NOMO-1 treated with dmso at 0.1 percent for 144 hours (cell line): ENCODE measurements at regions not wholly inside any gene's neighbourhood (a gene's known extent, or its start where the extent isn't known, plus 50 kb on each side); places are given as distances from the start of the nearest gene placed in this dataset.
"Not testable (repeated sequence)": the region's sequence is repeated elsewhere in the genome, so short reads cannot be mapped to it uniquely, and the experiment has no call there.

Experiments
- DNase-seq: peaks from one replicate; lab custom pipeline; 2025; ENCODE audit not compliant: unreplicated experiment; lab: John Stamatoyannopoulos, UW

DNA sequence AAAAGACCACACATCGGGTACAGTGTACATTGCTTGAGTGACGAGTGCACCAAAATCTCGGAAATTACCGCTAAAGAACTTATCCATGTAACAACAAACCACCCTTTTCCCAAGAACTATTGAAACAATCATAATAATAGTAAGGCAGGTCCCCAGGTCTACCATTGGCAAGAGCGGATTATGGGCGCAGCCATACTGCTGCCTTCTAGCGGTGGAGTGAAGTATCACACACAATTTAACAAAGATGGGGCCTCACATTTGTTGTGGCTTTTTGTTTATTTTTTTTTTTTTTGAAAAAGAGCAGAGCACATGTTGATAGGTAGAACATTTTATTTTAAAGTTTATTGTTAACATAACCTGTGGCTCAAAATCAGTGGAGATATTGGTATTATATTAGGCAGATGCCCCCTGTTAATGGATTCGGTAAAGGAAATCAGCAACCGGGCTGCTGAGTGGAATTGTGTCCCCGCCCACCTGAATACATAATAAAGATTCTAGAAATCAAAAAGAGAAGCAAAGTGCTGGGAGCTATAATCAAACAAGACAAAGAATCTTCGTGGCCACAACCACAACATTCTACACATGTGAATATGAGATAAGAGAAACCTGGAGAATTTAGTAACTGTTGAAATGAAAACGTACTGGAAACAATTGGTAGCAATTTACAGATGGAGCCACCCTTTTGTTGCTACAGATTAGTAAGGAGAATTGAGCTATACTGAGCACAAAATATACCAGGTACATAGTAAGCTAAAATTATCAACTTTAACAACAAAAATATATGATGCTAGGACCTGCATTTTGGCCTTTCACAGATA is 94.2 kb upstream of the EXOC2 start:
- no peak for DNase-seq

DNA sequence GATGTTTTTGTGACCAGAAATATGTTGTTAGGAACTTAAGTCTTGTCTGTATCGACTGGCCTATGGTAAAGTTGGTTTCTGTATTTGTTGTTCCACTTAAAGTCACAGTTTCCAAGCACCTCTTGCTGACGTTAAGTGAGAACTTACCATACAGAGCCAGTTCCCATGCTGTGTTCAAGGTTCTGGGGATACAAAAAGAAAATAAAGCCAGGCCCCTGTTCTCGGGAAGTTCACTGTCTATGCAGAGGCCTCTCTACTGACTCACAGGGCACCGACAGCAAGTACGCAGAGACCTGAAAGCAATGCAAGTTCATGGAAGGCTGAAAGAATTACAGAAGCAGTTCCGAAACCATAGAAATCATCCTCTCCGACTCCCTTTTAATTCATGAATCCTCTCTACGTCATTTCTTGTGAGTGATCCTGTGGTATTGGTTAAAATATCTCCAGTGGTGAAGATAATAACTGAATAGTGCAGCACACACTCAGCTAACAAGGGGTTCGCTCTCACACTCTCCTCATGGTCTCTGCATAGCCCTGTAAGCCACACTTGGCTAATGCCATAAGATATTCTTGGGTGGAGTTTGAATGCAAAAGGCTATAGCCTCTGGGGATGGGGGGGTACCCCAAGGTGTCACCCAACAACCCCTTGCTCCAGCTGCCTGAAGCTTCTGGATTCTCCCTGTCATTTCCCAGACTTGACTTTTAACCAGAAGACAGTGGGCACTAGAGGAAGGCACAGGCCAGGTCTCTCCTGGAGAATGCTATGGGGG is 91.2 kb upstream of the EXOC2 start:
- no peak for DNase-seq

DNA sequence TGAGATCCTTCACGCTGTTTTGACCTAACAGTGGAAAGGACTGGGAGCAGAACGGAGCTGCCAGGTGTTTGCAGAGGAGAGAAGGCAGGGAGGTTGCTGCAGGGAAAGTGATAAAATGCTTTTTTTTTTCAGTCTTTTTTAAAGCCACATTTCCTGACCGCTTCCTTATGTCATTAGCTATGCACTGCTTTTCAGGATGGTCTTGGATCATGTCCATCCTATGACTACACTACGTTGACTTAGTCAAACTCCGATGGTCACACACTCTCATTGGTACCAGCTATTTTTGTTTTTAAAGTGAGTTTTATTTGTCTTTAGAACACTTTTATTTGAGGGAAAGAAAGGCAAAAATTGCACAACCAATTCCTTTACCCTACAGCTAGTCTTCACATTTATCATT is 89.2 kb upstream of the EXOC2 start:
- no peak for DNase-seq

DNA sequence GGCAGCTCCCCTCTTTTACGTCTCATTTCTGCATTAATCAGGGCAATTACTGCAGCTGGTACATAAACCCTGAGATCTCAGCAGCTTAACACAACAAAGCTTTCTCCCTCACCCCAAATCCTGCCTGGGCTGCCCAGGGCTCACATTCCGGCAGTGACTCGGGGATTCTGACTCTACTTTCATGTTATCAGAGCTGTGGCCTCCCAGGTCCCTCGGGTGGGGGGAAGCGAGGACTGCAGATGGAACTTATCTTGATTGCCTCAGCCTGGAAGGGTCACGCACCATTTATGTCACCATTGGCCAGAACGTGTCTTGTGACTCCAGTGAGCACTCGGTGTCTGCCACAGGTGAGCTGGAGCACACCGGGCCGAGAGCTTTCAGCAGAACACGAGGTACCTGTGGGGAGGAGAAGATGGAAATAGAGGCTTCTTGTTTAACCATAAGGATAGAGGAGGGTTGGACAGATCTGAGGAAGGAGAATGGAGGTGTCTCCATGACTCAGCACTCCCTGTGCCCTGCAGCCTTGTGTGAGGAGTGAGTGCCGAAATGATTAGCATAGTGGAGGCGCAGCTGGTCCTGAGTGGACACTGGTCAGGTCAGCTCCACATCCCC is 88.5 kb upstream of the EXOC2 start:
- no peak for DNase-seq

DNA sequence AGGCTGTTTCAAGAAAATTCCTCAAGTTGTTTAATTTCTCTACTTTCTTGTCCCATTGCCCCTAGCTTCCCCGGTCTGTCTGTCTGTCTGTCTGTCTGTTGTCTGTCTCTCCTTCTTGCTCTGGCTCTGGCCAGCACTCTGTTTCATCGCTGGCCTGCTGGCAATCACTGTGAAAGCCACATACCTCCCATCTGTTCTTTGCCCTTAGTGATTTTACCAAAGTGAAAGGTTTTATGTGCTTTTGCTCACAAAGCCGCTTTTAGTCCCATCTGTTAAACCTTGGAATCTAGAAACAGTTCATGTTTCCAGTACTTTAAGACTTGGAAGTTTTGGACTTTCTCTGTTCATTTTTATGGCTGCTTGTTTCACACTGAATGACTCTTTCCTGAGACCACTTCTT is 87.8 kb upstream of the EXOC2 start:
- no peak for DNase-seq

DNA sequence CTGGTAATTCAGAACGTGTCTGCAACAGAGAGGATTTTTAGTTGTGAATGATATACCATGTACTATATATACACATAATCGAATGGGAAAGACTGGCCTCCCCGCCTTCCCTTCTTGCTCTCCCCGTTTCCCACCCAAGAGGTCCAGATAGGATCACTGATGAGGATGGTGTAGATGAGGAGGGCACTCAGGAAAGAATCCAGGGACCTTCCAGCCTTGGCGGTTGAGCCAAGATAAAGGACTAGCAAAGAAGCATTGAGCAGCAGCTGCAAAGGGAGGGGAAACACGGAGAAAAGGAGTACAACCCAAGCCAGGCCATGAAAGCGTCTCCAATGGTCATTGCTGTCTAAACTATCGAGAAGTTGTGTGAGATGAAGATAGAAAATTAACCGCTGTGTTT is 84.0 kb upstream of the EXOC2 start:
- DNase-seq, result no peak

DNA sequence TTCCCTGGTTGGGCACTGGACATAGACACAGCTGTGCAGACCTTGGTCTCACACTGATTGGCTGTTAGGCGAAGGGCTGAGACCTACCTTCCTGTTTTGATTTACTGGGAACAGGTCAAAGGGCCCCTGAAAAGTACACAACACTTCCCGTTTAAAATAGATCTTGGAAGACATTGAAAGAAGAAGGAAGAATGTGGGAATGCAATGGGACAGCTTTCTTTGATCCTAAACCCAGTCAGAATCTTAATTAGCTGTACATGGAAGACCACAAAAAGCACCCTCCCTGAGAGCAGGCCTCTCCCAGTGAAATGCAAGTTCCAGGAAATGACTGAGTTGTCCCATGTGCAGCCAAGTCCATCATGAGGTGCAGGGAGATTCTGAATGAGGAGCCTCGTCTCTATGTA is 83.6 kb upstream of the EXOC2 start:
- no peak for DNase-seq

DNA sequence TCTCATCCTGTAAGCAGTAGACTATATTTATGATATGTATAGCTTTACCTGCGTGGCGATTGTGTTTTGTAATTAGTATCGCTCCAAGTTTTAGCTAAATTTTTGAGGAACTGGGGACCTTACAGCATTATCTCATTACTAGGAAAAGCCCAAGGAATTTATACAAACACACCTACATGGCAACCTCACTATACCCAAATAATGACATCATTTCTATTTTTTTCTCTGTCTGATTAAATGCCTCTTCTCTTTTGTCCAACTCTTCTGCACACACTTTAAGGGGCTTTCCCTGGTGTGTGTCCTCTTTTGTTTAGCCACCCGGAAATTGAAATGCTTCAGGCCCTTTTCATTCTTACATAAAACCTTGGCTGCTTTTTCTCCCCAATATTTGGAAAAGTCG is 82.9 kb upstream of the EXOC2 start:
- no peak for DNase-seq

- not testable (repeated sequence) for DNase-seq
These were observed 78.7 kb upstream of the EXOC2 start for GRCh38 chr6:771683-772082.

GRCh38 chr6:767755-768512 is 75.0 kb upstream of the EXOC2 start:
- DNase-seq, result no peak

DNA sequence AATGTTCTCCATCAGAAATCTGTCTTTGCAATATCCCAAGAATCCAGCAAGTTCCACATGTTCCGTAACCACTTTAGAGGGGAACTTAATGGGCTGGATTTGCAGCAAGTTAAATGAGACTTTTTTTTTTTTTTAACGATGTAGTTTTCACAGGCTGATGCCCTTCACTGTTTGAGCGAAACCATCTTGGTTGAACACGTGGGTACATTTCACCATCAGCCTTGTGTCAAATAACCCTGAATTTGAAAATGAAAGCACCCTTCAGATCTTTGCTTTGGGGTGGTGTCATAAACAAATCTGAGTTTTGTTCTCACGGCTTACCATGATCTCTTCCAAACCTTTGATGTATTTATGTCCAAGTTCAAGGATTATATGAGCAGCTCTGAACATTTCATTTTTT is 73.7 kb upstream of the EXOC2 start:
- no peak for DNase-seq

DNA sequence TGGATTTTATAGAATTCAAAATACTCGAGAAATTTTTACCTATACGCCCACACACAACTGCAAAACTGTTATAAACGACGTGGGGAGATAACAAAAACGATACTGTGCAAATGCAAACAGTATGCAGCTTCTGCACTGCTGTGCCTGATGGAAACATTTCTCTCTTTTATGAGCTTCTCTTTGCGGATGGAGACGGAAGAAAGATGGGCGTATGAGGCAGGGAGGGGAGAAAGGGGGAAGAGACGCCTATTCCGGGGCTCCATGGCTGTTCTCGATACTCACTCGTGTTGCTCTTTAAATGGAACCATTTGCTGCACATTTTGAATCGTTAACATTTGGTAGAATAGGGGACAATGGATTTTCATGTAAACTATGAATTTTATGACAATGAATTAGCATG is 69.1 kb upstream of the EXOC2 start:
- no peak for DNase-seq

- DNase-seq, result no peak
These were observed 68.3 kb upstream of the EXOC2 start for GRCh38 chr6:760982-761955.

- DNase-seq, result no peak
These were observed 66.8 kb upstream of the EXOC2 start for GRCh38 chr6:759729-760128.

DNA sequence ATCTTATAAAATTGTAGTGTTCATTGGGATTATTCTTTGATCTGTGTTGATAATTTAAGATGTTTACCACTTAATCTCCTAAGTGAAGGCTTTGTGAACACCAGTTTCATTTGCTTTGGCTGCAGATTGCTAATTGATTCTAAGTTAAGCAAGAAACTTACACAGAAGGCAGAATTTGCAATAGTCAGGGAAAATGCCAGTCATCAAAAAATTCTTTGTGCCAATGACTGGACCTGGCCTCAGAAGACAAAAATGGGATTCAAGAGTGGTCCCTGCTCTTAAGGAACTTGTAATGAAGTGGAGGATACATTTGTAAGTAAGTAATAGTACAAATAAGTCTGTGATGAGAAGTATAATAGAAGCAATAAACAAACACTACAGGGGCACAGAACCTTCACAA is 63.3 kb upstream of the EXOC2 start:
- DNase-seq, result no peak

DNA sequence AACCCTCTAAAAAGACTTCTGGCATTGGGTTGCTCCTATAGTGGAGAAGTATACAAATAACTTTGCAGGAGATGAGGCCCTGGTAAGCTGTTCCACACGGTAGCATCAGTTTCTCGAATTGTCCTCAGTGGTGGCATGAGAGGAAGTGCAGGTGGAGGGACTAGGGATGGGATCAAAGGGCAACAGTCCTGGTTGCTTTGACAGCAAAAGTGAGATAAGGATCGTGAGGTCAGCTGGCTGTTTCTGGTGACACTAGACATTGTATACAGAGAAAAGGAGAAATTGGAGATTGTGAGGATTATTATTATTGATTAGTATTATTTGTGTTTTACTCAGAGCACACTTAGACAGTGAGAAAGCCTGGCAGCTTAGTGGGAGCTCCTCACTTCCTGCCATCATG is 61.3 kb upstream of the EXOC2 start:
- DNase-seq, result no peak

DNA sequence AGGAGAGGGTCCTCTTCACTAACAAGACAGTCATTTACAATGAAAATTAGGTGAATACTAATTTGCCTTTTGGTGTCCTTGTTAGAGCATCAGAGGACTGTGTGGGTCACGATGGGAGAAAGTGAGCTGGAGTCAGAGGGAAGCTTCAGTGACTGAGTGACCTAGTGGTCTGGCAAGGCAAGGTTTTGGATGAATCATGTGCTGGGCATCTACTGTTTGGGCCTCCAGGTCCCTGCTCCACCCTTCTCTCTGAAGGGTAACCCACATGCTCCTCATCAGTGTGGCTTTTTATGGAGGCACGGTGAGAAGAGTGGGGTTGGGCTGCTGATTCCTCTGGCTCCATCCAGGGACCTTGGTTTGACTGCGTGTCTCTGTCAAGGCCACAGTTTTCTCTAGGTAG is 60.5 kb upstream of the EXOC2 start:
- DNase-seq, result no peak

GRCh38 chr6:752438-752837 is 59.5 kb upstream of the EXOC2 start:
- no peak for DNase-seq

DNA sequence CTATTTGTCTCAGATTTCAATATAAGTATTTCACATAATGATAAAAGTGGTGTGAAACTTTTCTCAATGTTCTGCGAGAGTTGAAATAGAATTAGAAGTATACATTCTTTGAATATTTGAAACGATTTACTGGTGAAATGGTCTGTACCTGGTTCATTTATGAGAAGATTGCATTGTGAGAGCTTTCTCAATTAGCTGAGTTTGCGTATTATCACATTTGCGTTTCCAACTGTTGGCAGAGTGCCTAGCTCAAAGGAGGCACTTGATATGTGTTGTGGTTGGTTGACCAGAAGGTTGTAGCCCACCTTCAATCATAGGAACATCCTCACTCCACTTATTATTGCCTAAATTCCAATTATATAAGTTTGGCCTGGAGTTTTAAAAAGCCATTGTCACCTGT is 58.8 kb upstream of the EXOC2 start:
- DNase-seq, result no peak

DNA sequence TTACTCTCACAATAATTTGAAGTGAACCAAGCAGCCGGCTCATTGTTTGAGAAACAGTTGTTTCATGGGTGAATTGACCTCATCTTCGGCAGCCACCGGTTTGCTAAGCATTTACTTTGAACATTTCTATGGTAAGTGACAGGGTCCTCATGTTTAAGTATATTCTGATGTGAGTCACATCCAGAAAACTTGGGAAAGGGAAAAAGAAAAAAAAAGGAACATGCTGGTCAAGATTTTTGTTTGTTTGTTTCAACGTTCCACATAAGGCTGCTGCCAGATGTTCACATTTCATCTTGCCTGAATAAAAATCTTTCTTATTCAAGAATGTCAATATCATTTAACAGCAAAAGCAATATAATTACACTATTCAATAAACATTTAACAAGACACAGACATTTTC is 55.0 kb upstream of the EXOC2 start:
- DNase-seq, result no peak
